Activated B cell treated with CpG ODN at 0.5 μM for 24 hours (primary cell): ENCODE measurements at regions not wholly inside any gene's neighbourhood (a gene's known extent, or its start where the extent isn't known, plus 50 kb on each side); places are given as distances from the start of the nearest gene placed in this dataset.

Experiments
- ATAC-seq: fragments of 200-7000 bp; cut with Tn5 transposase; one replicate; pipeline ENCODE4 v1.10.0; 2021; ENCODE audit warnings: low read depth, mild to moderate bottlenecking, moderate library complexity
- CTCF ChIA-PET: fragments of 350-600 bp; sonication (Branson Sonifier 250); formaldehyde crosslinking; loops from one replicate; lab custom pipeline; 2021; ENCODE audit warnings: antibody characterized with exemption; lab: Charles Lee
- POLR2A ChIA-PET: fragments of 350-600 bp; sonication (Branson Sonifier 250); formaldehyde crosslinking; loops from one replicate; lab custom pipeline; 2021; ENCODE audit warnings: antibody characterized with exemption; lab: Charles Lee
- DNase-seq: peaks from one replicate; pipeline ENCODE4 v3.0.0; 2022
- H3K27ac Mint-ChIP-seq: one replicate; pipeline ENCODE4 v1.8.0; 2020; ENCODE audit warnings: mixed read lengths
- H3K27me3 Mint-ChIP-seq: one replicate; pipeline ENCODE4 v1.8.0; 2021; ENCODE audit warnings: mixed read lengths
- H3K36me3 Mint-ChIP-seq: one replicate; pipeline ENCODE4 v1.8.0; 2021; ENCODE audit warnings: low read depth, mixed read lengths
- H3K4me1 Mint-ChIP-seq: one replicate; pipeline ENCODE4 v1.8.0; 2021; ENCODE audit warnings: mixed read lengths
- H3K4me3 Mint-ChIP-seq: one replicate; pipeline ENCODE4 v1.8.0; 2020; ENCODE audit warnings: mild to moderate bottlenecking, mixed read lengths
- H3K9me3 Mint-ChIP-seq: one replicate; pipeline ENCODE4 v1.8.0; 2020; ENCODE audit warnings: mixed read lengths
- intact Hi-C: fragments of 100-400 bp; cut with micrococcal nuclease; formaldehyde crosslinking; loops from one replicate; pipeline ENCODE4 v1.15.1; 2024
- TF ChIP-seq, protein P1 (sequence below): fragments of 200-600 bp; IDR thresholded peaks from one replicate; pipeline ENCODE4 v1.8.0; 2022; ENCODE audit warnings: antibody characterized with exemption, mild to moderate bottlenecking

DNA sequence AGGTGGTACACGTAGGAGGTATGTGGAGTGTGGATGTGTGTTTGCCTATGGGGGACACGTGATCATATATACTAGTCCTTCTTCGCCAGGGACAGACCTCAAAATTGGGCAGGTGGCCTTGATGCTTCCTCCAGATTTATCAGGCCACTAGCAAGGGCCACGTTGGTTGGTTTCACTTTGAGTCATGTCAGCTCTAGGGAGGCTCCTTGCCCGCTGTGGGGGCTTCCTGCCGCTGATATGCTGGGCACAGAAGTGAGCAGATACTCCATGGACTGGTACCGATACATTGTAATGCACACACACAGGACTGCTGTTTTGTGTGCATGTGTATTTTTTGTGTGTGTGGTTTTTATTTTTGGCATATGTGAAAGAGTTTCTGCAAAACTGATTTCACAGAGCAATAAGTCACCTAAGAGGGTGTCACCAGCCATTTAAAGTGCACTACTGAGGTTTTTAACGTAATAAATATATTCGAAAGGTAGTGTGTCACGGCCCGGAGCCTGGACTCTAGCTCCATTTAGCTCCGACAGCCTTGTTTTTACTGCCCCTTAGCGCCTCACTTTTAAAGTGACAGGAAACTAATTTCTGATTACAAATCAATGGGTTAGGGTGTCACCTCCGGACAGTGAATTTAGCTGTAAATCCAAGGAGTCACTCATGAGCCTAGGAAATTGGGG, 605.5 kb upstream of the SALL1 start:
- TF ChIP-seq, protein P1, sequence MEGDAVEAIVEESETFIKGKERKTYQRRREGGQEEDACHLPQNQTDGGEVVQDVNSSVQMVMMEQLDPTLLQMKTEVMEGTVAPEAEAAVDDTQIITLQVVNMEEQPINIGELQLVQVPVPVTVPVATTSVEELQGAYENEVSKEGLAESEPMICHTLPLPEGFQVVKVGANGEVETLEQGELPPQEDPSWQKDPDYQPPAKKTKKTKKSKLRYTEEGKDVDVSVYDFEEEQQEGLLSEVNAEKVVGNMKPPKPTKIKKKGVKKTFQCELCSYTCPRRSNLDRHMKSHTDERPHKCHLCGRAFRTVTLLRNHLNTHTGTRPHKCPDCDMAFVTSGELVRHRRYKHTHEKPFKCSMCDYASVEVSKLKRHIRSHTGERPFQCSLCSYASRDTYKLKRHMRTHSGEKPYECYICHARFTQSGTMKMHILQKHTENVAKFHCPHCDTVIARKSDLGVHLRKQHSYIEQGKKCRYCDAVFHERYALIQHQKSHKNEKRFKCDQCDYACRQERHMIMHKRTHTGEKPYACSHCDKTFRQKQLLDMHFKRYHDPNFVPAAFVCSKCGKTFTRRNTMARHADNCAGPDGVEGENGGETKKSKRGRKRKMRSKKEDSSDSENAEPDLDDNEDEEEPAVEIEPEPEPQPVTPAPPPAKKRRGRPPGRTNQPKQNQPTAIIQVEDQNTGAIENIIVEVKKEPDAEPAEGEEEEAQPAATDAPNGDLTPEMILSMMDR = no peak
- ChIA-PET POLR2A (no interaction called here), CTCF (no interaction called here)
- Mint-ChIP-seq H3K4me3 (no peak overlapping the region), H3K9me3 (no peaks in the 10 kb centered on the region), H3K27ac (no peak overlapping the region), H3K27me3 (no peaks in the 10 kb centered on the region), H3K36me3 (no peaks in the 10 kb centered on the region), H3K4me1 (no peaks in the 10 kb centered on the region)
- DNase-seq (no peak), ATAC-seq (no peak)
- intact Hi-C loops = no loop called here

DNA sequence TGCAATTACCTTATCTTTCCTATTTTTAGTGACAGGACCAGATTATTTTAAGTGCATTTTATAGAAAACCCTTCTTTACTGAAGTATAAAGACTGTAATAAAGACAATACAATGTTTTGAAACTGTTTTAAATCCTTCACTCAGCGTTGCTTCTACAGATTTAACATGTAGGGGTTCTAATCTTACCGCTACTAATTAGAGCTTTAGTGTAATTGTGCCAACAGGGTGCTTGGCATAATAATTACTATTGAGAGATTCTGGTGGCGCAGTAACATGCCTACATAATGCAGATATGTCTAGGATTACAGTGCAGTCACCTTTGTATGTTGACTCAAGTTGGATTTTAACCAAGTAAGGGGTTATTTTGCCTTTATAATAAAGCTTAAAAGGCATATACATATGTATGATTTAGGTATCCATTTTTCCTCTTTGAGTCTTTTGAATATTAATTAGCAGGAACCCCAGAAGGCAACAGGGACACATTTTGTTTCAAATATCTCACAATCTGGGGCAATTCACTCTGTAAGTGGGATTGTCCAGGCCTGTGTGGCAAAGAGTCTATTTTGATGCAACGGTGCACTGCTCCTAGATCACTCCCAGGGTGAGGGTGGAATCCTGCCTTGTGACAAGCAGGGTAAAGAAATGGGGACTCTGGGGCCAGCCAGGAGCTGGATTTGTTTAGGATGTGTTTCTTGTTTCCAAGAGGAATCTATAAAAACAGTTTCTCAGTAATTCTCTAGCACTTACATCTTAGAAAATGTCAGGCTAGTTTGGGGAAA, 604.7 kb upstream of the SALL1 start:
- Mint-ChIP-seq H3K9me3 (no peaks in the 10 kb centered on the region), H3K36me3 (no peaks in the 10 kb centered on the region), H3K27me3 (no peaks in the 10 kb centered on the region)

DNA sequence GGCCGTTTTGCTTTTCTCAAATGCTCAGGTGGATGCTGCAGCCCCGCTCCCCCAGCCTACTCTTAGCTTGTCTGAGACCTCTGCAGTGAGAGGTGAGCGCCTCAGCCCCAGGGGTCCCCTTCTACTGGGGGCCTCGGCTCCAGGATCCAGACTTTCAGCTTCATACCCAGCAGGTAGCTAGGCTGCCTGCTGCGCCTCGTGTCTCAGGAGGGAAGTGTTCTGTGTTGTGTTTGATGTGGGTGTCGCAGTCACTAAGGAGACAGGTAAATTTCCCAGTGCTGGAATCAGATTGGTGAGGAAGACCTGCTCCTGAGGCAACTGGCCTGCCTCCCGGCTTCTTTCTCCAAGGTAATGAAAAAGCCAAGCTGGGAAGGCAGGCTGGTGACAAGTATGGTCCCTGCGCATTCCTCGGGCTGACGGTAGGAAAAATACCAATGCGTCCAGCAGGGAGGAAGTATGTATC, 604.0 kb upstream of the SALL1 start:
- intact Hi-C loops = no loop called here
- no peaks in the 10 kb centered on the region for H3K36me3 Mint-ChIP-seq
- ChIA-PET CTCF (no interaction called here), POLR2A (no interaction called here)
- DNase-seq = no peak
- H3K4me3 Mint-ChIP-seq = no peak overlapping the region
- ATAC-seq = no peak
- no peak overlapping the region for H3K27ac Mint-ChIP-seq
- no peaks in the 10 kb centered on the region for H3K9me3 Mint-ChIP-seq
- no peaks in the 10 kb centered on the region for H3K27me3 Mint-ChIP-seq
- H3K4me1 Mint-ChIP-seq = no peaks in the 10 kb centered on the region
- TF ChIP-seq, protein P1 = no peak

More for the DNA sequence above, 604.7 kb upstream of the SALL1 start:
- intact Hi-C loops = no loop called here
- H3K4me3 Mint-ChIP-seq = no peak overlapping the region
- POLR2A ChIA-PET = no interaction called here
- no peaks in the 10 kb centered on the region for H3K4me1 Mint-ChIP-seq
- ATAC-seq (no peak), DNase-seq (no peak)
- TF ChIP-seq, protein P1 = no peak
- H3K27ac Mint-ChIP-seq = no peak overlapping the region
- CTCF ChIA-PET = no interaction called here

DNA sequence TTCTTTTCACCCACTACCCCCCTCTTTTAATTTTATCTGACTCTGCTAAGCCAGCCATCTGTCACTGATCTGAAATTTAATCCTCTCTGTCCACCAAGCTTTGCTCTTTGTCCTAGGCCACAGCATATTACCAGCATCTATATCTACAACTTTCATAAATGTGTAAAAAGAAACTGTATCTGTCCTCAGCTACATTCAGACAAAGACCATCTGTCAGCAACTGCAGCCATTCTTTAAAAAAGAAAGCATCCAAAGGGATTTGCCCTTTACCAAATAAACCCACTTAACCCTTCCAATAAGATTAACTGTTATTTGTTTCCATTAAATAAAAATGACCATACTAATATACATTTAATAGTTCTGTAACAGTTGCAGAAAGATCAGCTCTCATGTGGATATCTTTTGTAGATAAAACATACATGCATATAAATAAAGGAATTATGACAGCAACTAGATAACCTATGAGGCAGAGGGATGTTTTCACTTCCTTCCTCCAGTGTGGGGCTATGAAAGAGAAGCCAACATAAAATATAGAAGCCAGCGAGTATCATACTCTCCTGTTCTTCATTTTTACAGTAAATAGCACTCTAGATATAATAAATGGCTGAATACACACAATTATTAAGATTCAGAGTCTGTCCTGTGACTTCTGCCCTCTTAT, 602.5 kb upstream of the SALL1 start:
- ATAC-seq = no peak
- POLR2A ChIA-PET = no interaction called here
- no peaks in the 10 kb centered on the region for H3K4me1 Mint-ChIP-seq
- TF ChIP-seq, protein P1 = no peak
- H3K27me3 Mint-ChIP-seq = no peaks in the 10 kb centered on the region
- no peaks in the 10 kb centered on the region for H3K9me3 Mint-ChIP-seq
- DNase-seq = no peak
- CTCF ChIA-PET = no interaction called here
- H3K36me3 Mint-ChIP-seq = no peaks in the 10 kb centered on the region
- no peak overlapping the region for H3K4me3 Mint-ChIP-seq
- intact Hi-C loops = no loop called here
- H3K27ac Mint-ChIP-seq = no peak overlapping the region

DNA sequence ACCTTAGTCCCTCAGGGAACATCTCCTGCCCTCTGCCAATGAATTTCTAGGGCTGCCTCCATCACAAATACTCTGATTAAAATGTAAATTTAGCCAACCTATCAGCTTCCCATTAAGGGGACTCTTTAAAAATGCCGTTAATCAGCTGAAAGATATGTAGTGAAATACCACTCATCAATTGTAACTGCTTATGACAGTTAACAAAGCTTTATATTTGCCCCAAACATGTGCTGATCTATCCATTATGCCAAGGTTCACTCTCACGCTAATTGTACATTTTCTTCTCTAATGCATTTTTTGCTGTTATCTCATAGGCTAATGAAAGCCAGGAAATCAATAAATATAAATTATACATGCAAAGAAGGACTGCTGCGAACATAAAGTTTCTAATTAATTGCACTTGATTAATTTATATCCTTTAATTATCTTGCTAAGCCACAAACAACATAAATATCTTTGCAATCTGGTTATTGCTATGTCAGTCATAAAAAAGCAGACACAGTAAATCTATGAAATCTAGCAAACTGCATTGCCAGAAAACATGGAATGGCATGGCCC, 601.4 kb upstream of the SALL1 start:
- no peaks in the 10 kb centered on the region for H3K9me3 Mint-ChIP-seq
- TF ChIP-seq, protein P1 = no peak
- H3K27me3 Mint-ChIP-seq = no peaks in the 10 kb centered on the region
- intact Hi-C loops = no loop called here
- H3K4me1 Mint-ChIP-seq = no peaks in the 10 kb centered on the region
- H3K4me3 Mint-ChIP-seq = no peak overlapping the region
- no peaks in the 10 kb centered on the region for H3K36me3 Mint-ChIP-seq
- ATAC-seq (no peak), DNase-seq (no peak)
- ChIA-PET POLR2A (no interaction called here), CTCF (no interaction called here)
- no peak overlapping the region for H3K27ac Mint-ChIP-seq
